ENCODE measurements at regions not wholly inside any gene's neighbourhood (a gene's known extent, or its start where the extent isn't known, plus 50 kb on each side); places are given as distances from the start of the nearest gene placed in this dataset.
"Not testable (repeated sequence)": the region's sequence is repeated elsewhere in the genome, so short reads cannot be mapped to it uniquely, and the experiment has no call there.

DNA sequence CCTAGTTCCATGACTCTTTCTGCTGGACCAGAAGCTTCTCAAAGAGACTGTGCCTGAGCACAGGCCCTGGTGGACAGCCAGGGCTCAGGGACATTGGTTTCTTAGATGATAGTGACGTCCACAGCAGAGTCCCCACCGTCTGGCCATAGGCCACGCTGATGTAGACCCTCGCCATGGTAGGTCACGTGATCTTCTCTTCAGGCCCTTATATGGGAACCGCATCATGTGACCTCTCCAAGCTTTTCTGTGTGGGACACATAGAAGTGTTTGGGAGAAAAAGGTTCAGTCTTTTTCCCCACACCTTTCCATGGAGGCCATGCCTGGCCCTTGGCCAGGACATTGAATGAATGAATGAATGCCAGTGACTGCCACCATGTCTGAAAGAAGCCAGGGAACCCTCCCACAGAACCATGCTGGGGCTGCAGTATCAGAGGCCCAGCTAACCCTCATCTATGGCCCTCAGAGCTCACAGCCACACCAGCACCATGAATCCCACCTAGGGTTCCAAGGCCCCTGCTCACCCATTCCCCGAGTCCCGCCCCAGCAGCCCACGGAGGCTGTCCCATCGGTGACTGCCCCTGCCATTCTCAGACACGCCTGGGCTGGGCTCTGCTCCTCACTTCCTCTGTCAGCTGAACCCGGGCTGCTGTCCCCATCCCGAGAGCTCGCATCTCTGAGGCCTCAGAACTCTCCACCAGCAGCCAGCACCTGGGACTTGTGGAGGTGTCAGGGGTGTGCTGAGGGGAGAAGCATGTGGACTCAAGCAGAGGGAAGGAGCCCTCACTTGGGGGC, 292.1 kb downstream of the ADGRD1 start:
- Histone ChIP-seq H3K9me3 (no peaks in the 10 kb centered on the region), H3K4me1 (no peaks in the 10 kb centered on the region), H3K27me3 (peaks cover 11% of the 10 kb centered on the region), H3K36me3 (no peaks in the 10 kb centered on the region), H3K27ac (no peak overlapping the region), H3K4me3 (no peak overlapping the region)
- DNase-seq (ENCODE audit: low spot score in 2 of 2): no peak
- WGBS: 85% methylated on average over 6 of the region's 14 CpGs
- TF ChIP-seq CTCF (IDR thresholded peaks at IDR 0.05) (no peak), POLR2A (IDR thresholded peaks at IDR 0.05) (no peak), POLR2AphosphoS5 (IDR thresholded peaks at IDR 0.05) (no peak), EP300 (IDR thresholded peaks at IDR 0.05) (no peak)

GRCh38 chr12:131247026-131247725, 293.5 kb downstream of the ADGRD1 start:
- not testable (repeated sequence) for H3K4me3 ChIP-seq; H3K9me3 ChIP-seq; DNase-seq (ENCODE audit: low spot score in 2 of 2); H3K27ac ChIP-seq; H3K36me3 ChIP-seq; H3K4me1 ChIP-seq
- peaks cover 11% of the 10 kb centered on the region for H3K27me3 ChIP-seq
- 61% methylated on average over 6 of the region's 15 CpGs for WGBS

DNA sequence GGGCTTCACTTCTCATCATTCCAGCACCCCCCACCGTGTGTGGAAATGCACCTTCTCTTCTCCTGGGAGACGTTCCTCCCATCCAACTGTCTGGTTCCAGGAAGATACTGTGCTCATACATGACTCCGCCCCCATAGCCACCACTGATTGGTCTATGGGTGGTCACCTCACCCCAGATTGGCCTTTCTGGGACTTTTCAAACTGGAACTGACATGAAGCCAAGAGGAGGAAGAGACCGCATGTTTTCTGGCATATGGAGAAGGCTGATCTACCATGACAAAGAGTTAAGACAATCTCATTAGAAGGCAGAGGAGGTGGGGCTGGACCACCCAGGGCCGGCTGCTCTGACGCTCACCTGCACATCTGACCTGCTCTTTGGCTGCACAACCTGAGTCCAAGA, 294.2 kb downstream of the ADGRD1 start:
- H3K4me3 ChIP-seq; H3K4me1 ChIP-seq; DNase-seq (ENCODE audit: low spot score in 2 of 2); H3K27ac ChIP-seq; H3K36me3 ChIP-seq; H3K9me3 ChIP-seq: not testable (repeated sequence)
- WGBS: 66% methylated on average over 4 of the region's 6 CpGs
- peaks cover 11% of the 10 kb centered on the region for H3K27me3 ChIP-seq

- H3K4me1 ChIP-seq: no peaks in the 10 kb centered on the region
- DNase-seq (ENCODE audit: low spot score in 2 of 2): peak in 1 of 2 donors; percentile 76
- TF ChIP-seq CTCF (IDR thresholded peaks at IDR 0.05) (no peak), POLR2AphosphoS5 (IDR thresholded peaks at IDR 0.05) (peak in 2 of 3 donors; percentile 26 to 36)
- WGBS: 61% methylated on average over 4 of the region's 4 CpGs
- H3K36me3 ChIP-seq: no peaks in the 10 kb centered on the region
- no peaks in the 10 kb centered on the region for H3K9me3 ChIP-seq
- H3K27ac ChIP-seq: no peak overlapping the region
- no peak overlapping the region for H3K4me3 ChIP-seq
- H3K27me3 ChIP-seq: peaks cover 11% of the 10 kb centered on the region
These were observed 295.7 kb downstream of the ADGRD1 start for GRCh38 chr12:131249246-131250027.

DNA sequence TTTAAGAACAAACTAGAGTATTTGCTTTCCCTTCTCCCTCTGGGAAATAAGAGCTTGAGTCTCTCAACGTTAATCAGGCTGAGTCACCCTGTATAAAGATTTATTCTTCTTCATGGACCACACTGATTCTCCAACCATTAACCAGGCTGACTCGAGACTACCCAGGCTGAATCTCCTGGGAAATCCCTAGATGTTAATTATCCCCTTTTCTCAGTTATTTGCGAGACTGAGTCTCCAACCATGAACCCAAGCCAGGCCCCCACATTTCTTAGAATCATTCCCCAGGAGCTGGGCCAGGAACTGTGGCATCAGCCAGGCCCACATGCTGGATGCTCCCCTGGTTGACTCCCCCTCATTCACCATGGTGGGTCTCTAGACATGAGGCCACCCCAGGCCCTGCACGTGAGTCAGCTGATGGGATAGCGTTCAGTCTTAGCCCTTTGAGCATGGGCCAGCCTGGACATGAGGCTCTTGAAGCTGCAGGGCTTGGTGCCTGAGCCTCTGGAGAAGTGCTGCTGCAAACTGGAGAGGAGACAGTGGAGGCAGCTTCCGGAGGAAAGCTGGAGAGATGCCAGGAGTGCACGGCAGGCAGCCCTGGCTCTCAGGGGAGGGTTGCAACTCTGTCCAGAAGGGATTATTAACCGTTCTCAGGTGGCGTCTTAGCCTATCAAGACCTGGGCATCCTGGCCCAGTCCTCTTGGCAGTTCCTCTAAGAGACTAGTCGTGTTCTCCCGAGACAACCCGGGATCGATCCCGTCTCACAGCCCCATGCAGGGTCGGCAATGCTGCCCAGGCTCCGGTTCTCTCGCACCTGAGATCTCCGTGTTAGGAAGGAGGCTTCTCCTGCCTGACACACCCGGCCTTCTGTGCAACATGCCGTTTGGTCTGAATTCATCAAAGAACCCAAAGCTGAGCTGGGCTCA, 296.6 kb downstream of the ADGRD1 start:
- 39% methylated on average over 6 of the region's 20 CpGs for WGBS
- peak in 1 of 2 donors; percentile 81 for DNase-seq (ENCODE audit: low spot score in 2 of 2)
- TF ChIP-seq POLR2AphosphoS5 (IDR thresholded peaks at IDR 0.05) (no peak), EP300 (IDR thresholded peaks at IDR 0.05) (no peak), POLR2A (IDR thresholded peaks at IDR 0.05) (no peak), CTCF (IDR thresholded peaks at IDR 0.05) (no peak)

More for the DNA sequence above, 296.6 kb downstream of the ADGRD1 start:
- Histone ChIP-seq H3K27ac (no peak overlapping the region), H3K27me3 (peaks cover 10% of the 10 kb centered on the region), H3K9me3 (no peaks in the 10 kb centered on the region), H3K4me3 (no peak overlapping the region), H3K4me1 (no peaks in the 10 kb centered on the region), H3K36me3 (no peaks in the 10 kb centered on the region)

All from suprapubic skin (tissue), 4 donors.